CD4-positive, alpha-beta memory T cell (primary cell): ENCODE measurements at regions not wholly inside any gene's neighbourhood (a gene's known extent, or its start where the extent isn't known, plus 50 kb on each side); places are given as distances from the start of the nearest gene placed in this dataset.

Source experiments
- CTCF ChIA-PET: fragments of 350-600 bp; sonication (Branson Sonifier 250); formaldehyde crosslinking; loops from one replicate; lab custom pipeline; 2021; ENCODE audit warnings: inconsistent platforms; ENCODE audit not compliant: partially characterized antibody; lab: Charles Lee
- POLR2A ChIA-PET: fragments of 350-600 bp; sonication (Branson Sonifier 250); formaldehyde crosslinking; loops from one replicate; lab custom pipeline; 2021; ENCODE audit not compliant: partially characterized antibody; lab: Charles Lee
- DNase-seq, 5 donors: peaks; one replicate each; pipeline versions ENCODE4 v3.0.0 to v3.0.0-alpha.2; 2020 to 2022; ENCODE audit warnings: mixed read lengths in 1 of 5
- H3K27ac ChIP-seq: one replicate; pipeline ENCODE4 v1.7.0; 2013; ENCODE audit warnings: low read depth, low read length
- H3K27me3 ChIP-seq: 2 replicates; pipeline ENCODE4 v1.7.0; 2013; ENCODE audit warnings: mild to moderate bottlenecking, low read length, moderate library complexity; ENCODE audit not compliant: insufficient read depth
- H3K36me3 ChIP-seq: 2 replicates; pipeline ENCODE4 v1.7.0; 2013; ENCODE audit warnings: mild to moderate bottlenecking, low read length, moderate library complexity; ENCODE audit not compliant: insufficient read depth
- H3K4me1 ChIP-seq: 2 replicates; pipeline ENCODE4 v1.7.0; 2013; ENCODE audit warnings: mild to moderate bottlenecking, low read length, moderate library complexity; ENCODE audit not compliant: insufficient read depth
- H3K4me3 ChIP-seq, 2 donors: one replicate each; pipeline ENCODE4 v1.7.0; 2013; ENCODE audit warnings: low read length in 2 of 2, mild to moderate bottlenecking in 1 of 2
- H3K9me3 ChIP-seq, 2 donors: one replicate each; pipeline ENCODE4 v1.7.0; 2013; ENCODE audit warnings: low read length in 2 of 2, control low read depth in 1 of 2; ENCODE audit not compliant: control insufficient read depth in 1 of 2
- H3K27ac Mint-ChIP-seq, 7 donors: one replicate each; pipeline ENCODE4 v1.8.0; 2020 to 2021; ENCODE audit warnings: mixed read lengths in 7 of 7, mild to moderate bottlenecking in 6 of 7, inconsistent platforms in 3 of 7, moderate library complexity in 3 of 7
- H3K27me3 Mint-ChIP-seq, 2 donors: one replicate each; pipeline ENCODE4 v1.8.0; 2020 to 2021; ENCODE audit warnings: mixed read lengths in 2 of 2
- H3K36me3 Mint-ChIP-seq, 2 donors: one replicate each; pipeline ENCODE4 v1.8.0; 2020 to 2021; ENCODE audit warnings: mixed read lengths in 2 of 2, inconsistent platforms in 1 of 2, mild to moderate bottlenecking in 1 of 2
- H3K4me1 Mint-ChIP-seq, 4 donors: one replicate each; pipeline ENCODE4 v1.8.0; 2020 to 2021; ENCODE audit warnings: mixed read lengths in 4 of 4, mild to moderate bottlenecking in 1 of 4
- H3K4me3 Mint-ChIP-seq, 8 donors: one replicate each; pipeline ENCODE4 v1.8.0; 2020 to 2021; ENCODE audit warnings: mixed read lengths in 8 of 8, mild to moderate bottlenecking in 7 of 8, moderate library complexity in 6 of 8, inconsistent platforms in 3 of 8
- H3K9me3 Mint-ChIP-seq, 8 donors: one replicate each; pipeline ENCODE4 v1.8.0; 2020 to 2021; ENCODE audit warnings: mixed read lengths in 8 of 8, mild to moderate bottlenecking in 5 of 8, inconsistent platforms in 3 of 8, moderate library complexity in 1 of 8
- intact Hi-C: fragments of 100-400 bp; cut with micrococcal nuclease; formaldehyde crosslinking; loops from one replicate; pipeline ENCODE4 v1.15.1; 2023

DNA sequence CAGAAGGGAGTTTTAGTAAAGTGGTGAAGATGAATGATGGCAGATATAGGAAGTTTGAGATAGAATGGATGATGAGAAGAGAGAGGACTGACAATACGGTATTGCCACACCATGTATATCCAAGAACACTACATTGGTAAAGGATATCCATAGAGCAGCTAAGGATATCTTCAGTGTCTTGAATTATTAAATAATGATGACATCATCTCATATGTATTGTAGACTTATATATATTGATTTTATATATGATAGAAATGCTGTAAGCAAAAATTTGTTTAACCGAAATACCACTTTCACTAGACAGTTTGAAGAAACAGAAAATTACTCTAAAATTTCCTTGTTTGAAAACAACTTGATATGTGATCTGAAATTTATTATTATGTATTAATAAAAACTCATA lies 89.0 kb downstream of the SEPTIN7 start:
- Mint-ChIP-seq H3K27me3 (no peaks in the 10 kb centered on the region), H3K4me3 (no peak overlapping the region), H3K4me1 (peaks cover 13 to 32% (median 25%) of the 10 kb centered on the region in 4 donors), H3K27ac (peak overlapping the region in 2 of 7 donors; percentile 14 to 68), H3K36me3 (peaks cover 50 to 51% of the 10 kb centered on the region in 2 donors), H3K9me3 (no peaks in the 10 kb centered on the region)
- Histone ChIP-seq H3K36me3 (peaks cover 16% of the 10 kb centered on the region), H3K27ac (no peak overlapping the region), H3K4me3 (no peak overlapping the region), H3K9me3 (no peaks in the 10 kb centered on the region), H3K4me1 (no peaks in the 10 kb centered on the region), H3K27me3 (no peaks in the 10 kb centered on the region)
- ChIA-PET POLR2A (interaction anchor here (1.6 kb wide), 1 partner anchor 89 kb away, joined by 4 read pairs; the partner anchor contains the start of gene SEPTIN7), CTCF (interaction anchor here (0.6 to 1.7 kb wide), 3 partner anchors 14 to 182 kb away, joined by 3 to 4 read pairs (median 3); no protein-coding TSS in a partner anchor)
- intact Hi-C loops = no loop called here
- no peak for DNase-seq

DNA sequence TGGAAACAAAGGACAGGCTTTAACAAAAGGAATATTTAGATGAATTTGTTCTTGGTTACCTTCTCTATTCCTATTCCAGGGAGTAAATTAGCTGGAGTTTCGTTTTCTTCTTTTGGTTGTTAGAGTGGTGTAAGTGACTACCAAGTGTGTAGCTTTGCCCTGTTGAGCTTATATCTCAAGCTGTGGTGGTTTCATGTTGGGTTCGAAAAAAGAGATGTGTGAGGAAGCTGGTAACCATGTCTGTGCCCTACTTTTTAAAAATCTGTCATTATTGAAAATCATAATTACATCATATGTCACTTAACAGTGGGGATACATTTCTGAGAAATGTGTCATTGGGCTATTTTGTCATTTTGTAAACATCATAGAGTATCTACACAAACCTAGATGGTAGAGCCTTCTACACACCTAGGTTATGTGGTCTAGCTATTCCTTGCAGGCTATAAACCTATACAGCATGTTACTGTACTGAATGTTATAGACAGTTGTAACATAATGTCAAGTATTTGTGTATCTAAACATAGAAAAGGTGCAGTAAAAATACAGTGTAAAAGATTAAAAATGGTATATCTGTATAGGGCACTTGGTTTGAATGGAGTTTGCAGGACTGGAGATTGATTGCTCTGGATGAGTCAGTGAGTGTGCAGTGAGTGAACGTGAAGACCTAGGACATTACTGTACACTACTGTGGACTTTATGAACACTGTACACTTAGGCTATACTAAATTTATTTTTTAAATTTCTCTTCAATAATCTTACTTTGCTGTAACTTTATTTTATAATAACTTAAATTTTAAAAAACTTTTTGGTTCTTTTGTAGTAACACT lies 90.4 kb downstream of the SEPTIN7 start:
- Histone ChIP-seq H3K36me3 (peaks cover 14% of the 10 kb centered on the region), H3K27ac (no peak overlapping the region), H3K9me3 (no peaks in the 10 kb centered on the region), H3K4me3 (no peak overlapping the region), H3K27me3 (no peaks in the 10 kb centered on the region), H3K4me1 (no peaks in the 10 kb centered on the region)
- Mint-ChIP-seq H3K4me3 (no peak overlapping the region), H3K9me3 (no peaks in the 10 kb centered on the region), H3K27me3 (no peaks in the 10 kb centered on the region), H3K36me3 (peaks cover 37 to 42% of the 10 kb centered on the region in 2 donors), H3K27ac (peak overlapping the region; percentile 11 to 81 (median 48)), H3K4me1 (peaks cover 14 to 32% (median 25%) of the 10 kb centered on the region in 4 donors)
- ChIA-PET CTCF (interaction anchor here (1.3 to 1.7 kb wide), 3 partner anchors 16 to 183 kb away, joined by 3 to 6 read pairs (median 4); no protein-coding TSS in a partner anchor), POLR2A (interaction anchor here (0.7 to 1.6 kb wide), 3 partner anchors 90 to 198 kb away, joined by 3 to 5 read pairs (median 4); partner anchors contain the start of gene SEPTIN7)
- intact Hi-C loops = no loop called here
- DNase-seq = no peak

DNA sequence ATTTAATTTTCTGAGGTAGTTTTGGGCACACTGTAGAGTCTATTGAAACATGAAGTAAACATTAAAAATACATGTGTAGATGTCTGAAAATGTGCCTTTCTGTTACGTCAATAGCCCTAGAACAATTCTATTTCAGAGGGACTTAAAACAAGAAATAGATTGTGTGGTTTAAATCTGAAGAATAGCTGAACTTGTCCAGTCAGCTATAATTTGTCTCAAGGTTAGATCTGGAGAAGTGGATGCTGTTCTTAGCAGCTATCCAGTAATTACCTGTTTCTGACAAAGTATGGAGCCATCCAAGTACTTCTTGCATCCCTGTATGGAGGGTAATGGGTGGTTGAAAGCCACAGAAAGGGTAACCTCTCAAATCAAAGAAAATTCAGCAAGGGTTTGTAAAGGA lies 92.8 kb downstream of the SEPTIN7 start:
- Histone ChIP-seq H3K27ac (no peak overlapping the region), H3K36me3 (peaks cover 5% of the 10 kb centered on the region), H3K4me1 (no peaks in the 10 kb centered on the region), H3K4me3 (no peak overlapping the region), H3K9me3 (no peaks in the 10 kb centered on the region), H3K27me3 (no peaks in the 10 kb centered on the region)
- Mint-ChIP-seq H3K4me1 (peaks cover 14 to 32% (median 24%) of the 10 kb centered on the region in 4 donors), H3K27me3 (no peaks in the 10 kb centered on the region), H3K36me3 (peaks cover 21 to 38% of the 10 kb centered on the region in 2 donors), H3K27ac (peak overlapping the region in 4 of 7 donors; percentile 57 to 75 (median 68)), H3K9me3 (no peaks in the 10 kb centered on the region), H3K4me3 (no peak overlapping the region)
- no peak for DNase-seq
- intact Hi-C loops = no loop called here
- CTCF ChIA-PET = interaction anchor here (1.1 to 1.4 kb wide), 2 partner anchors 13 to 270 kb away, joined by 3 to 6 read pairs; no protein-coding TSS in a partner anchor
- POLR2A ChIA-PET = no interaction called here

DNA sequence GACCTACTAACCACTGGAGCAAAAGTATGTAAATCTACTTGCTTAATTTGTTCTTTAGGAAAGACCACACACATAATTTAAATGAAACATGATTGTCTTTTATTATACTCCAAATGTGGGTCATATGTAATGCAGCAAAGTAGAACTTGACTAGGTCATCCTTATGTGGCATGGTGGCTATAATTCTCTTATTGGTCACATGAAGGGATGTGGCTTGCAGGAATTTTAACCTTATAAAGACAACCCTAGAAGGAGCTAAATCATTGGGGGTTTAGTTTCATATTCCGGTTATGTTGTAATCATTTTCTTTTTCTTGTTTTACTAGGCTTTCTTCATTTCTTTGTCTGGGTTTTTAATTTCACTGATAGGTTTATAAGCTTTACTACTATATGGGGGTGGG lies 93.9 kb downstream of the SEPTIN7 start:
- ChIA-PET CTCF (interaction anchor here (0.7 kb wide), 1 partner anchor 185 kb away, joined by 3 read pairs; no protein-coding TSS in a partner anchor), POLR2A (no interaction called here)
- Mint-ChIP-seq H3K36me3 (peaks cover 13 to 33% of the 10 kb centered on the region in 2 donors), H3K4me3 (no peak overlapping the region), H3K9me3 (no peaks in the 10 kb centered on the region), H3K27ac (peak overlapping the region in 5 of 7 donors; percentile 1 to 68 (median 17)), H3K4me1 (peaks cover 11 to 27% (median 19%) of the 10 kb centered on the region in 4 donors), H3K27me3 (no peaks in the 10 kb centered on the region)
- no peaks in the 10 kb centered on the region for H3K9me3 ChIP-seq
- no peak for DNase-seq
- no peak overlapping the region for H3K4me3 ChIP-seq
- H3K27ac ChIP-seq = no peak overlapping the region
- H3K36me3 ChIP-seq = peaks cover 5% of the 10 kb centered on the region
- intact Hi-C loops = no loop called here
- no peaks in the 10 kb centered on the region for H3K4me1 ChIP-seq
- no peaks in the 10 kb centered on the region for H3K27me3 ChIP-seq

DNA sequence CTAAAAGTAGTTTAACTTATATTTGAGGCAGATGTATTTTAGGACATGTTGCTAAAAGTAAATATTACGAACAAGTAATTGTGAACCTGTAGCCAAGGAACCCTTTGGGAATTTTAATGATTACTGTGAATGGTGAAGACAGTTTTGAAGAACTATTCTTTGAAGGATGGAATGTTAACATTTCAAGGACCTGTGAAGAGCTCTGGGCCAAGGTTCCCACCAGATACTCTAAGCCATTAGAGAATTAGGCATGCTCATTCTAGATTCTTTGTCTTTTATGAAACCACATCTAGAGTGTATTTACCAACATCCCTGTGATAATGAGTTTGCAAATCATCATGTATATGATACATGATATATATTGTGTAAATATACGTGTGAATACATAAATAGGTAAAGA lies 99.8 kb downstream of the SEPTIN7 start:
- H3K4me3 ChIP-seq = no peak overlapping the region
- intact Hi-C loops = no loop called here
- no peak overlapping the region for H3K4me3 Mint-ChIP-seq
- no peaks in the 10 kb centered on the region for H3K9me3 Mint-ChIP-seq
- no peak overlapping the region for H3K27ac ChIP-seq
- no peaks in the 10 kb centered on the region for H3K27me3 ChIP-seq
- H3K4me1 Mint-ChIP-seq = no peaks in the 10 kb centered on the region
- no peak for DNase-seq
- H3K4me1 ChIP-seq = no peaks in the 10 kb centered on the region
- no peaks in the 10 kb centered on the region for H3K9me3 ChIP-seq
- peaks cover 23 to 62% of the 10 kb centered on the region in 2 donors for H3K36me3 Mint-ChIP-seq
- no peaks in the 10 kb centered on the region for H3K27me3 Mint-ChIP-seq
- H3K36me3 ChIP-seq = peaks cover 14% of the 10 kb centered on the region
- ChIA-PET CTCF (interaction anchor here (2.0 kb wide), 1 partner anchor 191 kb away, joined by 6 read pairs; no protein-coding TSS in a partner anchor), POLR2A (no interaction called here)
- peak overlapping the region in 4 of 7 donors; percentile 16 to 44 (median 28) for H3K27ac Mint-ChIP-seq

DNA sequence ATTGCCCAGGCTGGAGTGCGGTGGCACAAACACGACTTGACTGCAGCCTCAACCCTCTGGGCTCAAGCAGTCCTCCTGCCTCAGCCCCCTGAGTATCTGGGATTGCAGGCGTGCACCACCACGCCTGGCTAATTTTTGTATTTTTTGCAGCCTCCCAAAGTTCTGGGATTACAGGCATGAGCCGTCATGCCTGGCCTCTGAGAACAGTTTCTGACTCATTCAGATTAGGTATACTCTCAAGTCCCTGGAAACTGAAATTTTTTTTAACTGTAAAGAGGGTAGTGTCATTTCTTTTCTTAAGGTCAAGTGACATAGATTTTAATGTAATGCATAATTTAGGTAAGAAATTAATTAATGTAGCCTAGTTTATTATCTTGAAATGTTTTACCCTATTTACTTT lies 104.7 kb downstream of the SEPTIN7 start:
- POLR2A ChIA-PET = interaction anchor here (1.1 to 1.3 kb wide), 2 partner anchors 105 kb away, joined by 3 read pairs; partner anchors contain the start of gene SEPTIN7
- Histone ChIP-seq H3K4me3 (no peak overlapping the region), H3K9me3 (no peaks in the 10 kb centered on the region), H3K4me1 (no peaks in the 10 kb centered on the region), H3K27ac (no peak overlapping the region), H3K36me3 (peaks cover 7% of the 10 kb centered on the region), H3K27me3 (no peaks in the 10 kb centered on the region)
- intact Hi-C loops = loop anchor here (5.0 kb wide), 2 partner anchors 213 to 263 kb away; no protein-coding TSS in a partner anchor
- no peak for DNase-seq
- Mint-ChIP-seq H3K9me3 (no peaks in the 10 kb centered on the region), H3K27ac (peak overlapping the region in 1 of 7 donors; percentile 69), H3K27me3 (no peaks in the 10 kb centered on the region), H3K4me1 (peaks cover 0 to 6% (median 3%) of the 10 kb centered on the region in 4 donors), H3K4me3 (no peak overlapping the region), H3K36me3 (peaks cover 13 to 49% of the 10 kb centered on the region in 2 donors)
- CTCF ChIA-PET = interaction anchor here (1.3 to 2.3 kb wide), 5 partner anchors 13 to 280 kb away, joined by 3 to 33 read pairs (median 5); no protein-coding TSS in a partner anchor
